Glomerular visceral epithelial cell (primary cell): ENCODE measurements at regions not wholly inside any gene's neighbourhood (a gene's known extent, or its start where the extent isn't known, plus 50 kb on each side); places are given as distances from the start of the nearest gene placed in this dataset.
"Not testable (repeated sequence)": the region's sequence is repeated elsewhere in the genome, so short reads cannot be mapped to it uniquely, and the experiment has no call there.

Source experiments
- DNase-seq: peaks from one replicate; pipeline ENCODE4 v3.0.0-alpha.2; 2016; ENCODE audit errors: extremely low spot score

DNA sequence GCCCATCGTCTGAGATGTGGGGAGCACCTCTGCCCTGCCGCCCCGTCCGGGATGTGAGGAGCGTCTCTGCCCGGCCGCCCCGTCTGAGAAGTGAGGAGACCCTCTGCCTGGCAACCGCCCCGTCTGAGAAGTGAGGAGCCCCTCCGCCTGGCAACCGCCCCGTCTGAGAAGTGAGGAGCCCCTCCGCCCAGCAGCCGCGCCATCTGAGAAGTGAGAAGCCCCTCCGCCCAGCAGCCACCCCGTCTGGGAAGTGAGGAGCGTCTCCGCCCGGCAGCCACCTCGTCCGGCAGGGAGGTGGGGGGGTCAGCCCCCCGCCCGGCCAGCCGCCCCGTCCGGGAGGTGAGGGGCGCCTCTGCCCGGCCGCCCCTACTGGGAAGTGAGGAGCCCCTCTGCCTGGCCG lies 267.2 kb downstream of the MEF2C start:
- DNase-seq, result not testable (repeated sequence)

- DNase-seq, result no peak
These were observed 269.9 kb downstream of the MEF2C start for GRCh38 chr5:88613051-88613450.

GRCh38 chr5:88610586-88610985 lies 272.4 kb downstream of the MEF2C start:
- DNase-seq, result no peak

- DNase-seq, result no peak
These were observed 275.5 kb downstream of the MEF2C start for GRCh38 chr5:88607492-88607891.

DNA sequence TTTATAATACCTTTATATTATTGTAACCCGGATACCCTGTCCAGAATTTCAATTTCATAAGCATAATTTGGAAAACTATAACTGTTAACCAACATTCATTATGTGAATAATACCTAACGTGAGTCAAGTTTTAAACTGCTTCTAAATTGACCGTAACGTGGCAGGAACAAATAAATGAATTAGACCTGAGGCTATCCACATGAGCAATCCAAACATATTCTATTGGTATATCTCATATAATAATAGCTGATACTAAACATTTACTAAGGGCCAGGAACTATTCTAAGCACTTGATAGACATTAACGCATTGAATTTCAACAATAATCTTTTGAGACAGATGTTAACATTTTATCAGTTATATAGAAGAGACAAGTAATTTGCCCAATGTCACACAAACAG lies 276.4 kb downstream of the MEF2C start:
- no peak for DNase-seq

DNA sequence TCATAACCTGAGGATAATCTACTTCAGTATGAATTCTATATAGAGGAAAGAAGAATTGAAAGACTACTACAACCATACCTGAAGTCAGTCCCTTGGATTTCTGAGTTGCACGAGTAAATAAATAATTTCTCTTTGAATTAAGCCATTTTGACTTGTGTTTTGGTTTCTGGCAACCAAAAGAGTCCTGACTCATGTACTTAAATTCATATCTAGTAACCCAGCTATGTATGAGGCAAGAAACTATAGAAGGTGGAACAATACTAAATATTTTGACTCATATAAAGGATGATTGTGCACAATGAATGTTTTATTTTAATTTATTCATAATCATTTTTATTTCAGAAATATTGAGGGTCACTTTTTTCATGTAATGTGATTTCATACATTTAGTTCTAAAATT lies 276.8 kb downstream of the MEF2C start:
- no peak for DNase-seq

GRCh38 chr5:88602584-88602983 lies 280.4 kb downstream of the MEF2C start:
- DNase-seq, result no peak

GRCh38 chr5:88594441-88594840 lies 288.5 kb downstream of the MEF2C start:
- DNase-seq, result no peak

- no peak for DNase-seq
These were observed 294.4 kb downstream of the MEF2C start for GRCh38 chr5:88588609-88589008.

GRCh38 chr5:88583471-88583870 lies 299.5 kb downstream of the MEF2C start:
- no peak for DNase-seq

DNA sequence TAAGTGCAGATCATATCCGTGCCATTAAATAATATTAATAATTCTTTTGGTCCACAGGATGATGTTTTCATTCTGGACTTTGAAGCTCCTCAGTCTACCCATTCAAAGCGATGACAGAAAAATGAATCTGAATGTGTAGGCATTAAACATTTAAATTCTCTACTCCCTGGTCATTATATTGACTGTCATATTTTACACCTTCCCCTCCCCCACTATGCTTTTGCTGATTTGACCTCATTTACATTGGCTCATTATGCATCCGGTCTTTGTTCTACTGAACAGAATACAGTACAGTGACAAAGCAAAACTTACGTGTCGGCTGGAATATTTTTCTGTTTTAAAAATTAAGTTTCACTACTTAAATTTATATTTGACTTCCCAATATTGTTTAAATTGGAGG lies 289.7 kb upstream of the TMEM161B start:
- DNase-seq, result no peak

DNA sequence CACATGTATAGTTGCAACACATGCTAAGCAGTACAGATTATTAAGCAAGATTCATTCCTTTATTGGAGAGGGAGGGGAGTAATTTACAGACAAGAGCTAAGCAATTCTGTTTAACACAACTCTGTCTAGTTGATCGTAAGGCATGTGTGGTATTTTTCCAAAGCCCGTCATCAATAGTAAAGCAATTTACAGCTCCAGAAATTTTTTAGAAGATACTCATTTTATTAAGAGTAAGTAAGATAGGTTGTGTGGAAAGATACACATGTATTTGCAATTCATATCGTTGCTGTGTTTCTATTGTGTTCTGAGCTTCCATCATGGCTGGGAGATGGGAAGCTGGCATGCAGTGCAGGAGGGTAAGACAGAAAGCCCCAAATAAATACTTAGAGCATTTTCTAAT lies 289.2 kb upstream of the TMEM161B start:
- DNase-seq, result no peak

- no peak for DNase-seq
These were observed 288.5 kb upstream of the TMEM161B start for GRCh38 chr5:88557131-88557530.

DNA sequence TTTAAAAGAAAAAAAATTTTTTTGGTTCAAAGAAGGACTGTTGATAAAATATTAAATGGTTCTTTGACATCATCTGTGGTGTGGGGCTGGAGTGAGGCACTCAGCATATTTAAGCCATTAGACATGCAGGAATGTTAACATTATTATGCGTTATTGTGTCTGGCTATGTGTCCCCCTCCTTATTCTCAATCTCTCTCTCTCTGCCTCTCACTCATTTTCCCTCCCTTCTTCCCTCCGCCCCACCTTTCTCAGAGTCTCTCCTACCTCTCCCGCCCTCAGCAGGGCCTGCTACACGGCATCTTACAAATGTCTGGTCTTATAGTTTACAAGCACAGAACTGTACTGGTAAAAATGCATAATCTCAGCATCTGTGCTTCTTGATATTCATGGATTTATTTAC lies 287.8 kb upstream of the TMEM161B start:
- no peak for DNase-seq

- no peak for DNase-seq
These were observed 287.0 kb upstream of the TMEM161B start for GRCh38 chr5:88555674-88556073.

GRCh38 chr5:88553986-88554385 lies 285.3 kb upstream of the TMEM161B start:
- no peak for DNase-seq

DNA sequence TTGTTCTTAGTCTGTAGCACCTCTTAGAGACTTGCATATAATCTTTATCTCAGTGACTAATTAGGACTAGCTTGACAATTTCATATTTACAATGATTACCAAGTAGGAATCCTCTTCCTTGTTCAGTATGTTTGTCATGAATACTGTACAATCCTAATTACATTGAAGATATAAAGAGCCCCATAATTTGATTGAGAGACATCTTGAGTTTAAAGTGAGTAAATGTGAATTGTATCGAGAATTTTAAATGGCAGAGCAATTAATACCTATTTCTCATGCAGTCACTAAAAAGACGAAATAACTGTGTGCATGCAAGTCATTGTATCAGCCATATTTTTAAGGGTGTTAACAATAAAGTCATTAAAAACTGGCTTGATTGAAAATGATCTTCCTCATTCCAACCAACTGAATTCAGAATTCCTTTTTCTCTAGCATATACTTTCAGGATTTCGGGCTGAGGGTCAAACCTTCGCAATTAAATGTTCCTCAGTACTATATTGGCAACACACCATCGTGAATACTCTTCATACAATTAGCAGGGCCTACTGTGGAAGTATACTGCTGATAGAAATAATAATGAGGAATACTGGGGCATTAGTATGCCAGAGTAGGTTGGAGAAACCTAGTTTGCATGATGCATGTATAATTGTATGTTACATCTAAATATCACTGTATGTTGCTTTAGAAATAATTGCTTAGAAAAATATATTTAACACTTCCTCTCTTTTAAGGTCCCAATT lies 284.7 kb upstream of the TMEM161B start:
- DNase-seq, result no peak

DNA sequence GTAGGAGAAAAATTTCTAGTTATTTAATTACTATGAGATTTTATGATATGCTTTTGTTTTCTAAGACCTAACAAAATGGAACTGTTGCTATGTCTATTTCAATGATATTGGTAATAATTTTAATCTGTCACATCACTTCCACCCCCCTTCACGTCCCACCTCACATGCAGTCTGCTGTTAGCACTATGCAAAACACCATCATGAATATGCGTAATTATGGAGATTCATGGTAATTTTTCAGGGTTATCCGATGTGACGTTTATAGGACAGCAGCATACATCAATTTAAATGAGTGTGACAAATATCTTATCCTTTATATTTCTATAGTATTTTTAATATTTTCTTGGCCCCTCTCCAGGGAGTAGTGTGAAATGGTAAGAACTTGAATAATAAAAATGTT lies 283.8 kb upstream of the TMEM161B start:
- DNase-seq, result no peak

GRCh38 chr5:88551724-88552345 lies 283.2 kb upstream of the TMEM161B start:
- DNase-seq, result no peak

- DNase-seq, result no peak
These were observed 282.1 kb upstream of the TMEM161B start for GRCh38 chr5:88550736-88551135.

DNA sequence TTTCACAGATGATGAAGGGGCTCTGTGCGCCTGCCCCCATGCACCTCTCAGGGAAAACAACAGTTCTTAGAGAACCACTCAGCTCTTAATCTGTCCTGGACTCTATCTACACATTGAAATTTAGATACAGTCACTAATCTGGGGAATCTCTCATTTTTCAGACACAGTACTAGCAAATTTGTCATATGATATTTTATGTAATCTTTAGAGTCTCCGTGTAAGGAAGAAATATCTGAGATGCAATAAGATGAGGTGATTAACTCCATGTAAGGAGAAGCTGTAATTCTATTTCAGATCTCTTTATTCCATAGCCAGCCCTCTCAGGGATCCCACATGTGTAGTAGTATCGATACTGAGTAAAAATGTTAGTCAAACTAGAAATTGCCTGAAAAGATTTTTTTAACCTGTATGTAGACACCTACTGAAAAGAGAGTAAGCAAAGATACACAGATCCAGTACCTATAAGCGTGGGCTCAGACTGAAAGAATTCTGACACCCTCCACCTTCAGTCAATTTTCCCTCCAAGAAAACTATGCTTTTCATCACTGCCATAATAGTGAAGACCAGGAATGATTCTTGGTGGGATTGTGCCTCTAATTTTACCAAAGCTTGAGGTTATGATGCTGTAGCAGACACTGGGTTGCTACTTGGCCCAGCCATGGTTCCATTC lies 279.6 kb upstream of the TMEM161B start:
- no peak for DNase-seq

- no peak for DNase-seq
These were observed 276.7 kb upstream of the TMEM161B start for GRCh38 chr5:88545338-88545737.

- DNase-seq, result no peak
These were observed 276.0 kb upstream of the TMEM161B start for GRCh38 chr5:88544671-88545070.
